Activated naive CD4-positive, alpha-beta T cell treated with anti-CD3 and anti-CD28 coated beads, Interleukin-2, amount 50 U/mL, for 72 hours (primary cell): ENCODE measurements at regions not wholly inside any gene's neighbourhood (a gene's known extent, or its start where the extent isn't known, plus 50 kb on each side); places are given as distances from the start of the nearest gene placed in this dataset.

Source experiments
- ATAC-seq, 2 donors: fragments of 150-1000 bp; cut with Tn5 transposase; 2 replicates each; pipeline ENCODE4 v1.10.0; 2021; ENCODE audit warnings: mild to moderate bottlenecking in 2 of 2, moderate library complexity in 2 of 2
- DNase-seq, 2 donors: peaks; one replicate each; pipeline ENCODE4 v3.0.0; 2021 to 2022; ENCODE audit warnings: low spot score in 2 of 2
- H3K27ac Mint-ChIP-seq, 2 donors: one replicate each; pipeline ENCODE4 v1.8.0; 2022; ENCODE audit warnings: mild to moderate bottlenecking in 2 of 2, mixed read lengths in 2 of 2
- H3K36me3 Mint-ChIP-seq, 2 donors: one replicate each; pipeline ENCODE4 v1.8.0; 2022; ENCODE audit warnings: mixed read lengths in 2 of 2
- H3K9me3 Mint-ChIP-seq, 2 donors: one replicate each; pipeline ENCODE4 v1.8.0; 2022; ENCODE audit warnings: mixed read lengths in 2 of 2

DNA sequence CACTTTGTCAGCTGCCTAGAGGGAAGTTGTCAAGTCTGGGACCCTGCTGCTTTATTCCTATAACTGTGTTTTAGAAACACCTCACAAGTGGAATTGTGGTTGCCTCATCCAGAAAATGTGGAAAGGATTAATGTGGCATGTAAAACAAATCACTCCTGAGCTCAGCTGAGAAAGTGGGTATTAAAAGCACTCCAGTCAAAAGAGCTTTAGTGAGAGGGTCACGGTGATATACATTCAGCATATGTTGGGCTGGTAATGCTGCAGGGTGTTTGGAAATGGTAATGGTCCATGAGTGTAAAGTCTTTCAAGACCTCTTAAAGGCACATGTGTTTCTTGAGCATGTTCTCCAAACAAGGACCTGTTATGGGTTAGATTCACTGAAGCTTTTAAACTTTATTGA lies 318.2 kb upstream of the MEOX2 start:
- Mint-ChIP-seq H3K36me3 (no peaks in the 10 kb centered on the region), H3K27ac (no peak overlapping the region), H3K9me3 (peaks cover 4% of the 10 kb centered on the region in 2 donors)
- ATAC-seq (no peak), DNase-seq (no peak)

DNA sequence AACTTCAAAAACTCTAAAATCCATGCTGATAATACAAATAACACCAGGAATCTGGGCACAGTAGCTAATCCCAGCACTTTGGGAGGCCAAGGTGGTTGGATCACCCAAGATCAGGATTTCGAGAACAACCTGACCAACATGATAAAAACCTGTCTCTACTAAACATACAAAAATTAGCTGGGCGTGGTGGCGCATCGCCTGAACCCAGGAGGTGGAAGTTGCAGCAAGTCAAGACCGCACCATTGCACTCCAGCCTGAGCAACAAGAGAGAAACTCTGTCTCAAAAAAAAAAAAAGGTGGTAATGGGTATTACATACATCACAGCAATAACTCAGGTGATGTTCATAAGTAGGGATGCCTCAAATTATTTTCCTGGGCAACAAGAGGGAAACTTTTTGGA lies 315.0 kb upstream of the MEOX2 start:
- Mint-ChIP-seq H3K36me3 (no peaks in the 10 kb centered on the region), H3K9me3 (peaks cover 0 to 4% of the 10 kb centered on the region in 2 donors), H3K27ac (no peak overlapping the region)
- no peak for ATAC-seq
- DNase-seq, result no peak

DNA sequence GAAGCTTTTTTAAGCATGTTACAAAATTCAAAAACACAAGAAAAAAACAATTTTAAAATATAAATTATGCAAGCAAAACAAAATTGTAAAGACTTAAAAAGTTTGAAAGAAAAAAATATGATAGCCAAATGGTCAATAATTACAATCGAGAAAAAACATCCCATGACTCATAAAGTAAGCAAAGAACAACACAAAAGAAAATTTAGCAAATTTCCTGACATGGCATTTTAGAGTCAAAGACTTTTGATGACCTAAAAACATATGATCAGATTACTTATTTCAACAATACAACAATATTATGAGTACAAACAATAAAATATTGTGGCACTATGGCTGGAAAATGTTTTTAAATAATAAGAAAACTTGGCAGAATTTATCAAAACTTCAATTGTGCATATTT lies 312.1 kb upstream of the MEOX2 start:
- DNase-seq, result no peak
- Mint-ChIP-seq H3K9me3 (no peaks in the 10 kb centered on the region), H3K27ac (no peak overlapping the region), H3K36me3 (no peaks in the 10 kb centered on the region)
- no peak for ATAC-seq

DNA sequence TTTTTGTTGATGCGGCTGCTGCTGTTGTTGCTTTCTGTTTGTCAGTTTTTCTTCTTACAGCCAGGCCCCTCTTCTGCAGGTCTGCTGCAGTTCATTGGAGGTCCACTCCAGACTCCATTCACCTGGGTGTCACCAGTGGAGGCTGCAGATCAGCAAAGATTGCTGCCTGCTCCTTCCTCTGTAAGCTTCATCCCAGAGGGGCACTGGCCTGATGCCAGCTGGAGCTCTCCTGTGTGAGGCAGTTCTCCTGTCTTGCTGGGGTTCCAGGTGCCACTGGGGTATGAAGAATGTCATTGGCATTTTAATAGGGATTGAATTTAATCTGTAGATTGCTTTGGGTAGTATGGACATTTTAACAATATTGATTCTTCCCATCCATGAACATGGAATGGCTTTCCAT lies 308.5 kb upstream of the MEOX2 start:
- no peak for DNase-seq
- Mint-ChIP-seq H3K27ac (no peak overlapping the region), H3K9me3 (peaks cover 0 to 1% of the 10 kb centered on the region in 2 donors), H3K36me3 (no peaks in the 10 kb centered on the region)
- no peak for ATAC-seq

DNA sequence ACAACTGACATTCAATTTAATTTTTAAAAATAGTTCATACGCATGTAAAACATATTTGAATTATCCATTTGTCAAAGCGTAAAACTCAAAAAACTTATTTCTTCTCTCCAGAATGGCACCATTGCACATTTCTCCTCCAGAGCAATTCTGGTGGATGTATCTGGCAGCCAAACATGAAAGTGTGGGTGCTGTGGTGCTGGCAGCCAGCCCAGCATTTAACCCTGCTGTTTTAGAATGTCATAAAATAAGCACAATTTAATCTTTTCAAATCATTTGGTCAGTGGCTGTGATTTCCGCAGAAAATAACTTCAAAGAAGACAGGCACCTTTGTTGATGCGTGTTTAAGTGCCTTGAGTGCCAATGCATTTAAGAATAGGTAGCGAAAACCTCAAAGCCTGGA lies 302.7 kb upstream of the MEOX2 start:
- peaks cover 3 to 18% of the 10 kb centered on the region in 2 donors for H3K9me3 Mint-ChIP-seq
- DNase-seq (no peak), ATAC-seq (no peak)
- no peaks in the 10 kb centered on the region for H3K36me3 Mint-ChIP-seq
- H3K27ac Mint-ChIP-seq, result no peak overlapping the region

DNA sequence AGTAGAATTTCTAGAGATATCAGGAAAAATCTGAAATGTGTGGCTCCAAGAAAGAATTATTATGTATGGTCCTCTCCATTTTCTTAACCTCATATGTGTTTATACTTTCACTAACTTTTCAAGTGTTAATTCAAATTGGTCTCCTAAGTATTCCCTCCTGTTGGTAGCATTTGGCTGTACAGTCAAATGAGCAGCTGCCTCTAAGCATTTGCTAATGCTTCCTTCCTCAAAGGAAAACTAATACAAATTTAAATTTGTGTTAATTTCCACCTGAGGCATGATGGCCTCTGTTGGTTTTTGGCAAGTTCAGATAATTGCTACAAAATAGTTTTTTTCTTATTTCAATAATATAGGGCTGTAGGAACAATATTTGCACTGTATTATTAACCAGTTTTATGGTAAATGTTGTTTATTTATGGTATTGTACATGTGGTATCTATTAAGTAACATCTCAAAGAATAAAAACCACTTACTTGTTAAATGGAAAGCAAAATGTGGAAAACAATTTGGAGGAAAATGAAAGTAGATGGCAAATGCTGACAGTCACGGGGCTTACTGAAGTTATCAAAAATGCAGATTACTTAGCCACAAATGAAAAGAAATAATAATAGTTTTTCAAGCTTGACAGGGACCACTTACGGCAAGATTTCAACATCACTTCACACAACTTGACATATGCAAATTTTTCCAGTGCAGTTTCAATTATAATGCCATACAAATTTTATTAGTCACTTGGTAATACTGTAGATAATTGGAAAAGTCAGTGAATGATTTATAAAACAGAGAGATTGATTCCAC lies 299.3 kb upstream of the MEOX2 start:
- ATAC-seq, result no peak
- no peak for DNase-seq
- Mint-ChIP-seq H3K27ac (no peak overlapping the region), H3K9me3 (peaks cover 3 to 18% of the 10 kb centered on the region in 2 donors), H3K36me3 (no peaks in the 10 kb centered on the region)

DNA sequence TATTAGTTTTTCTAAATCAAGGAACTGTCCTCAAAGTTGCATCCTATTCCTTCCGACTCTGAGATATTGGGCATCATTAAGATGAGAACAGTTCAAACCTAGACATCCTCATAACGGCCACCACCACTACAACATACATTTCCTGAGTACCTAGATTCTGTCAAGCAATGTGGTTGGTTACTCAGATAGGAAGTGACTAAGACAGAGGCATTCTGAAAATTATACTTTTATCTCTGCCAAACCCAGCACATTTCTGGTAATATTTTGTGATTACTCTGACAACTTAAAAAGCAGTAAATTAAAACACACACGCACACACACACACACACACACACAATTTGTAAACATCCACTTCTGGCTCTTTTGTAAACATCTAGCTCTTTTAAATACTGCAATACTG lies 291.2 kb upstream of the MEOX2 start:
- DNase-seq (no peak), ATAC-seq (peak in 1 of 2 donors; percentile 69)
- H3K9me3 Mint-ChIP-seq, result peaks cover 5 to 7% of the 10 kb centered on the region in 2 donors

DNA sequence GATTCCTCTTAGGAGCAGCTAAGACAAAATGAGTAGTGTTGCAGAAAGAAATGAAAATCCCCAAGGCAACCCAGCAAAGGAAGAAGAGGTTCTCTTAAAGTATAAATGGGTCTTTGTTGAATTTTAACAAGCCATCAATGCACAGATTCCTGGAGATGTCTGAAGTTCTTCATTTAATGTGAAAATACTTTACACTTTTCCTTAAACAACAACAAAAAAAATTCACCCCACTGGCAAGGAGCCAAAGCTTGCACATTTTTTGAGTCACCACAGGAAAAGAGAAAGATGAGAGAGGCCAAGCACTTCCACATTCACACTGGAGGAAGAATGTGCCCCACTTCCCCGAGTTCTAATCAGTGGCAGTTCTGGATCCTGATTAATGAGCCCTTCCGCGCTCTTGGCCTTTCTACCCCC lies 286.4 kb upstream of the MEOX2 start:
- ATAC-seq, result no peak
- no peak overlapping the region for H3K27ac Mint-ChIP-seq
- DNase-seq, result no peak
- H3K9me3 Mint-ChIP-seq, result peaks cover 3 to 5% of the 10 kb centered on the region in 2 donors
- no peaks in the 10 kb centered on the region for H3K36me3 Mint-ChIP-seq

More for the DNA sequence above, 291.2 kb upstream of the MEOX2 start:
- no peak overlapping the region for H3K27ac Mint-ChIP-seq
- no peaks in the 10 kb centered on the region for H3K36me3 Mint-ChIP-seq

DNA sequence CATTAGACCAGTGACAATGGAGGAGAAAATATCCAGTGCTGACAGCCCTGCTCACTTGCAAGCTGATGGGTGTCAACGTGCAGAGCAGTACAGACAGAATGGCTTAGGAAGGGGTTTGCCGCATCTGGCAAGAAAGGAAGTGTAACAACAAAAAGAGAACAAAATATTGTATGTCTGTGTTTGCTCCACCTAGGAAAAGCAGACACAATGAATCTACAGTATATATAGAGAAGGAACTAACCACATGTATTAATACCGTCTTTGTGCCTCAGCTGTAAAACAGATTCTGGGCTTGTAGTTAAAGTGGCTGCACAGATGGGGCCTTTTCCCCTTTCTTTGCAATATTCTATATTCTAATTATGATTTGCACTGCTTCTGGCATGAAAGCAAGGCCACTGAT lies 281.1 kb upstream of the MEOX2 start:
- H3K27ac Mint-ChIP-seq, result no peak overlapping the region
- DNase-seq (no peak), ATAC-seq (no peak)
- peaks cover 0 to 4% of the 10 kb centered on the region in 2 donors for H3K9me3 Mint-ChIP-seq
- H3K36me3 Mint-ChIP-seq, result no peaks in the 10 kb centered on the region

DNA sequence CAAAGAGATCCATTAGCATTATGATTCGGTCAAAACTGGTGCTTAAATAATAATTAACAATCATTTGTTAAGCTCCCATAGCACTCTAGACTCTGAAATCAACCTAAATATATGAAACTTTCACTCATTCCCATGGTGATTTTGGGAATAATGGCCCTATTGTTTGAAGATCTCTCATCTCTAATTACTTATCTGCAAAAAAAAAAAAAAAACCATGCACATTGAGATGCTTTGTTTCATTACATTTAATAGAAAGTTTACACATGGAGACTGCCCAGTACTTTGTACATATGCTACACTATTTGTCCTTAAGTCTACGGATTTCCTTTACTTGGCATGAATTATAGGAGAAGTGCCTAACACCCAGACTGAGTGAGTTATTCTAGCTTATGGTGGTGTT lies 280.6 kb upstream of the MEOX2 start:
- Mint-ChIP-seq H3K9me3 (peaks cover 0 to 4% of the 10 kb centered on the region in 2 donors), H3K36me3 (no peaks in the 10 kb centered on the region), H3K27ac (no peak overlapping the region)
- DNase-seq (no peak), ATAC-seq (no peak)

DNA sequence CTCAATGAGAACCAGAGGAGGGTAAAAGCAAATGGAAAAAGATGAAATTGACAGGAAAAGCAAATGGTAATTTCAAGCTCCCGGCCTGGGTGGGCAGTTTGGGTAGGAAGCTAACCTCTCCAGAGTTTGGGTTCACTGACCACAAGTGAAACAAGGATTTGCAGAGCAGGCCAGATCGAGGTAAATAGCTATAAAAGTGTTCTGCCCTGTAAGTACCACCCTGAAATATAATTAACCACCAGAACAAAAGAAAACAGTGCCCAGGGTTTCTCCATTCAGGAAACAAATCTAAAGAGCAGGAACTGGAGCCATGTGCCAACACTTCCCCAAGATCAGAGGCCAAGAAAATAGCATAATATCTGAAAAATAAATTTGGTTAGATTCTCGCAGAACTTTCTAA lies 276.7 kb upstream of the MEOX2 start:
- ATAC-seq, result no peak
- no peaks in the 10 kb centered on the region for H3K36me3 Mint-ChIP-seq
- no peak for DNase-seq
- no peak overlapping the region for H3K27ac Mint-ChIP-seq
- peaks cover 0 to 8% of the 10 kb centered on the region in 2 donors for H3K9me3 Mint-ChIP-seq

DNA sequence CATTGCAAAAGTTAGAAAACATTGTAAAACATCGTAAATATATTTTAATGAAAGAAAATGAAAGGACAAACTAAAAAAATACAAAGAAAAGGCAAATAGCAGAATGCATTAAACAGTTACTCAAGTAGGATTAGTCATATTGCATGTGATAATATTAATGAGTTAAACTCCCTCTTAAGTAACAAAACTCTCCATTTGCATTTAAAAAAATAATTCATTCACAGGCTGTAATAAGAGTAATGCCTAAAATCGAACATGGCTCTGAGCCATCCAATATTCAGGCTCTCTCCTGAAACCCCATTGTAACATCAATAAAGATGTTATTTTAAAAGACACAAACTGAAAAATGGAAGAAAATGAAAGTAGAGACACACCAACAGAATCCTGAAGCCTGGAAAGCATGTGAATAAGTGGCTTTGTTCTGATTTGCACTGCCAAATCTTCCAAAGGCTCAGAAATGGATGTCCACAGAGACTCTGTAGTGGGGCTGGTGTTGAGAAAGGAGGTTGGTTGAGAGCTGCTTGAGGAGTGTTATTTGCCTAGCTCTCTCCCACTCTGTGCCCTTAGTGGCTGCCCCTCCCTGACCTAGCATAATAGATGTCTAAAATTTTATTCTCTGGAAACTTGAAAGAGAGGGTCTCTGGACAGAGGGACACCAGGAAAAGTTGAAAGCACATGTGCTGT lies 268.3 kb upstream of the MEOX2 start:
- Mint-ChIP-seq H3K36me3 (no peaks in the 10 kb centered on the region), H3K9me3 (peaks cover 3 to 15% of the 10 kb centered on the region in 2 donors), H3K27ac (no peak overlapping the region)
- DNase-seq (no peak), ATAC-seq (no peak)

DNA sequence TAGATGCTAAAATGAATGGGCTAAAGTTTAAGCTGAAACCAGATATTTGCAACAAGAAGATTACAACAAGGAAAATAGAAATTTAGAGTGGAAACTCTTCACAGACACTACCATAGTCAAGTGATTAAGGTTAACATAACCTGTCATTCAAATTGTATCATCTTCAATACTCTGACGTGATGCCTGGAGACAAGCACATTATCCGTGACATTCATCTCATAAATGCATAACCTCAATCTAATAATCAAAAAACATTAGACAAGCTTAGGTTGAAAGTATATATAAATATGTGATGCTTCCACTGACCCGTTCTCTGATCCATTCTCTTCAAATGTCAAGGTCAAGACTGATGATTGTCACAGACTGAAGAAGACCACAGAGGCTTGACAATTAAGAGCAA lies 263.8 kb upstream of the MEOX2 start:
- ATAC-seq (no peak), DNase-seq (no peak)
- H3K36me3 Mint-ChIP-seq, result no peaks in the 10 kb centered on the region
- H3K27ac Mint-ChIP-seq, result no peak overlapping the region
- H3K9me3 Mint-ChIP-seq, result peaks cover 4 to 7% of the 10 kb centered on the region in 2 donors

DNA sequence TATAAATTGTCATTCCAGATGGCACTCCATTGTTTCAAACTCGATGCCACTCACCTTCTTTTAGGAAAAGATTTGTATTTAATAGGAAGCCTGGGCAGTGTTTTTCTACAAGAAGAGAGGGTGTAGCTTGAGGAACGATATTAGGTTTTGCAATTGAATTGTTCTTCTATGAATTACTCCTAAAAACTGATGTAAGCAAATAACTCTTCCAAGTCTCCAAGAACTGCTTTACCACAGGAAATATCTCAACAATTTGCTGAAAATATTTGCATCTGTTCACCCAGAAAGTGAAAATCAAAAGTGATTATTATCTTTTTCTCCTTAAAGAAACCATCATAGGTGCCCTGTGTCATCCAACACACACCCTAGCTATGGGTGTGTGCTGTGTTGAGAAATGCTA lies 261.3 kb upstream of the MEOX2 start:
- H3K36me3 Mint-ChIP-seq, result no peaks in the 10 kb centered on the region

DNA sequence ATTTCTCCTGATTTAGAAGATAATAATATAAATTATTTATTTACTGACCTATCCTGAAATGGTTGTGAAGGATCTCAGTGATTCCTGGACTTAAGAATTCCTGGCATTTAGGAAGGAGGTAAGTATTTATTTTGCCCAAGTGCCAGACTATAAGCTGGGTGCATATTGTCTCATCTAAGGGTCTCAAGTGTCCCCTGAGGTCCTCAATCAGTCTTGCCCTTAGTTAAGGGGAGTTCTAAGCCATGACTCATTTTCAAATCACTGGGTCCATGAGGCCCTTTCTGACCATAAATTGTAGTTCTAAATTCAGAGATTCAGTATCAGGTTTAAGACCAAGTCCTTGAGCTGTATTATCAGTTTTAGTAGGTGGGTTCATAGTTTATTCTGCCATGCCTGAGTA lies 251.6 kb upstream of the MEOX2 start:
- H3K9me3 Mint-ChIP-seq, result no peaks in the 10 kb centered on the region
- peaks cover 0 to 4% of the 10 kb centered on the region in 2 donors for H3K36me3 Mint-ChIP-seq
- ATAC-seq (no peak), DNase-seq (no peak)
- no peak overlapping the region for H3K27ac Mint-ChIP-seq

More for the DNA sequence above, 261.3 kb upstream of the MEOX2 start:
- DNase-seq (no peak), ATAC-seq (no peak)
- H3K9me3 Mint-ChIP-seq, result peaks cover 3 to 4% of the 10 kb centered on the region in 2 donors
- no peak overlapping the region for H3K27ac Mint-ChIP-seq

DNA sequence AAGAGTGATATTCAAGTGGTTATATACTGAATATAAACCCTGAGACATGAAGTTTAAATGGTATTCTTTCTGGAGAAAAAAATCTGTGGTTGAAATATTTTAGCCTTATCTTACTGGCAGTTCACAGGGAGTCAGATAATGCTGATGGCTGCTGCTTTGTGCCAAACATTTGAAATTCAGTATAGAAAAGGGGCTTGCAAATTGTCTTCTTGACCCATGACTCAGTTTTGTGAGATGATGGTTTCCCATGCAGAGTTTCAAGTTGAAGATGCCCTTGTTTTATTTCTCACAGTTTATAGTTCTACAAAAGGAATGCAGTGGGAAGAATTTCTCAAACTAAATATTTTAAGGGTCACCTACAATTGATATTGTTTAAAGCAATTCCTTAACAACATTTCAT lies 251.1 kb upstream of the MEOX2 start:
- Mint-ChIP-seq H3K9me3 (no peaks in the 10 kb centered on the region), H3K27ac (no peak overlapping the region), H3K36me3 (peaks cover 0 to 4% of the 10 kb centered on the region in 2 donors)
- DNase-seq, result no peak
- no peak for ATAC-seq

DNA sequence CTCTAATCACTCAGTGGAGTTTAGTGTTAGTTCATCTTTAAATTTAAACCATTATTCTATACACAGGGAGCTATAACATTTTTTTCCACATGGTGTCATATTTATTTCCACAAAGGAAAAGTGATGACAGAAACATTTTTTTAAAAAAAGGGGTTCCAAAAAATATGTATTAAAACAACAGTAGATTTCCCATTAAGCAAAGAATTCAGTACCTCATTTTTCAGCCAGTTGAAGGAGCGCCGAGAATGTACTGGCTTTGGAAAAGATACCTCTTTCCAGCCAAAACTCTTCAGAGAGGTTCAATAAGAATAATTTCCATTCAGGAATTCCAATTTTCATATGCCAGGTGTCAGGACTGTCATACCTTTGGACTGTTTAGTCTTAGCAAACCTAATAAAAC lies 250.5 kb upstream of the MEOX2 start:
- ATAC-seq (no peak), DNase-seq (no peak)
- Mint-ChIP-seq H3K9me3 (no peaks in the 10 kb centered on the region), H3K36me3 (peaks cover 0 to 4% of the 10 kb centered on the region in 2 donors), H3K27ac (no peak overlapping the region)

DNA sequence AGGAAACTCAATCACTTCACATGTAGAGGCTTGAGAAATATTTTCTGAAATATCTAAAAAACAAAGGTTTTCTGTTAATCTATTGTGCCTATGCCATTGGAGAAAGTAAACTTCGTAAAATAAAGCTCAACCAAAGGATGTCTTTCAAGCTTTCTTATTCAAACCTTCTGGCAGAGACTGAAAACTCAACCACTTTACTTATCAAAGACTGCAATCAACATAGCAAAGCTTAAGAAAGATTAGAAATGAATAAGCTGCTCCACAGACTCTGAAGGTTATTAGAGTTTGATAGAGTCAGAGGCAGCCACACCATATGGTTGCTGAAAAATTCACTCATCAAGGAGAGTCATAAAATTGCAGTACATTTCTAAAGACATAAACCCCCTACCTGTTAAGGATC lies 245.8 kb upstream of the MEOX2 start:
- peaks cover 0 to 7% of the 10 kb centered on the region in 2 donors for H3K9me3 Mint-ChIP-seq
- no peak overlapping the region for H3K27ac Mint-ChIP-seq
- H3K36me3 Mint-ChIP-seq, result no peaks in the 10 kb centered on the region
- no peak for DNase-seq
- ATAC-seq, result no peak
